HCT116 (cell line): ENCODE measurements at regions not wholly inside any gene's neighbourhood (a gene's known extent, or its start where the extent isn't known, plus 50 kb on each side); places are given as distances from the start of the nearest gene placed in this dataset.

ENCODE experiments used
- ATAC-seq: fragments of 200-7000 bp; cut with Tn5 transposase; 2 replicates; pipeline ENCODE4 v1.9.1; 2020; ENCODE audit warnings: mild to moderate bottlenecking, moderate library complexity
- BruUV-seq: library from RNA; stranded (reverse); fragments of 400-500 nt; replicated peaks from 2 replicates; lab custom pipeline; 2021; lab: Mats Ljungman, UMichigan
- CTCF ChIA-PET: fragments of 300-600 bp; sonication (Branson Sonifier 250); formaldehyde crosslinking; loops from one replicate; lab custom pipeline; 2021; ENCODE audit warnings: antibody characterized with exemption; lab: Charles Lee
- POLR2A ChIA-PET: fragments of 300-600, 350-600 bp; sonication (Branson Sonifier 250); formaldehyde crosslinking; loops from one replicate; lab custom pipeline; 2021; ENCODE audit warnings: antibody characterized with exemption; lab: Charles Lee
- RAD21 ChIA-PET, 2 experiments: fragments of 300-600 bp; sonication (Branson Sonifier 250); formaldehyde crosslinking; loops; one replicate each; lab custom pipeline; 2023; ENCODE audit warnings: low total read pairs in 2 of 2; ENCODE audit not compliant: uncharacterized antibody in 2 of 2, unreplicated experiment in 2 of 2, low non-redundant PET in 1 of 2; lab: Charles Lee
- DNase-seq: peaks from one replicate; pipeline ENCODE4 v3.0.0-alpha.2; 2010; ENCODE audit warnings: low read depth, low spot score
- H2AFZ ChIP-seq: fragments of 200-600 bp; shearing (Covaris generic), sonication (generic); 2 replicates; pipeline ENCODE4 v1.6.1; 2017; ENCODE audit warnings: low read depth, mixed run types, mixed read lengths, antibody characterized with exemption, low read length; ENCODE audit not compliant: poor library complexity, severe bottlenecking
- H3K27ac ChIP-seq: 2 replicates; pipeline ENCODE4 v1.5.1; 2012; ENCODE audit warnings: low read depth, low read length
- H3K27me3 ChIP-seq: fragments of 200-600 bp; sonication (generic); 2 replicates; pipeline ENCODE4 v1.6.1; 2016; ENCODE audit warnings: mixed run types, low read length, mixed read lengths; ENCODE audit not compliant: insufficient read depth
- H3K36me3 ChIP-seq, 2 experiments: fragments of 200-500 bp in 1 of 2; fragments of 200-600 bp in 1 of 2; sonication (Bioruptor generic) in 1 of 2; sonication (generic) in 1 of 2; 2 replicates each; pipeline versions ENCODE4 v1.5.1 to v1.6.1; 2014 to 2016; ENCODE audit warnings: low read length in 2 of 2, inconsistent platforms in 1 of 2, mixed read lengths in 1 of 2, mixed run types in 1 of 2; ENCODE audit not compliant: insufficient read depth in 2 of 2, control insufficient read depth in 1 of 2
- H3K4me1 ChIP-seq, 2 experiments: fragments of 200-600 bp in 1 of 2; sonication (generic) in 1 of 2; 2 replicates each; pipeline versions ENCODE4 v1.5.1 to v1.6.1; 2012 to 2017; ENCODE audit warnings: low read length in 2 of 2, inconsistent platforms in 1 of 2, mild to moderate bottlenecking in 1 of 2, mixed read lengths in 1 of 2, mixed run types in 1 of 2, moderate library complexity in 1 of 2; ENCODE audit not compliant: insufficient read depth in 2 of 2, control insufficient read depth in 1 of 2
- H3K4me2 ChIP-seq: fragments of 200-600 bp; sonication (generic); 2 replicates; pipeline ENCODE4 v1.6.1; 2017; ENCODE audit warnings: mixed run types, low read length, mixed read lengths
- H3K4me3 ChIP-seq, 2 experiments: fragments of 200-600 bp in 1 of 2; sonication (generic) in 1 of 2; replicated peaks in 1 of 2; 2 replicates each; pipeline ENCODE4 v1.5.1; 2011 to 2016; ENCODE audit warnings: low read length in 2 of 2, control low read depth in 1 of 2, low read depth in 1 of 2, mild to moderate bottlenecking in 1 of 2, mixed read lengths in 1 of 2, mixed run types in 1 of 2
- H3K79me2 ChIP-seq: fragments of 200-600 bp; sonication (generic); 2 replicates; pipeline ENCODE4 v1.6.1; 2017; ENCODE audit warnings: mild to moderate bottlenecking, mixed run types, low read length, moderate library complexity, mixed read lengths; ENCODE audit not compliant: insufficient read depth
- H3K9ac ChIP-seq: fragments of 200-600 bp; sonication (generic); 2 replicates; pipeline ENCODE4 v1.6.1; 2016; ENCODE audit warnings: low read length, mixed read lengths
- H3K9me2 ChIP-seq: fragments of 200-600 bp; sonication (generic), shearing (Covaris generic); 2 replicates; pipeline ENCODE4 v1.6.1; 2017; ENCODE audit warnings: mixed run types, mild to moderate bottlenecking, moderate library complexity; ENCODE audit not compliant: insufficient read depth
- H3K9me3 ChIP-seq, 2 experiments: fragments of 200-500 bp in 1 of 2; fragments of 200-600 bp in 1 of 2; sonication (Bioruptor generic) in 1 of 2; sonication (generic) in 1 of 2; 2 replicates each; pipeline ENCODE4 v1.6.1; 2014 to 2017; ENCODE audit warnings: low read length in 2 of 2, mixed read lengths in 2 of 2, inconsistent platforms in 1 of 2, low read depth in 1 of 2, mild to moderate bottlenecking in 1 of 2, mixed run types in 1 of 2, moderate library complexity in 1 of 2; ENCODE audit not compliant: control insufficient read depth in 1 of 2, insufficient read depth in 1 of 2
- H4K20me1 ChIP-seq: fragments of 200-600 bp; sonication (generic), shearing (Covaris generic); 2 replicates; pipeline ENCODE4 v1.6.1; 2017; ENCODE audit warnings: mixed run types, mild to moderate bottlenecking, moderate library complexity; ENCODE audit not compliant: insufficient read depth
- ATF3 ChIP-seq: IDR thresholded peaks from 2 replicates; pipeline ENCODE4 v1.6.1; 2012
- CEBPB ChIP-seq: IDR thresholded peaks from 2 replicates; pipeline ENCODE4 v1.6.1; 2012; ENCODE audit warnings: low read depth
- EZH2phosphoT487 ChIP-seq: fragments of 200-600 bp; IDR thresholded peaks from 2 replicates; pipeline ENCODE4 v1.6.1; 2018; ENCODE audit warnings: antibody characterized with exemption, borderline replicate concordance
- FOSL1 ChIP-seq: IDR thresholded peaks from 2 replicates; pipeline ENCODE4 v1.6.1; 2012; ENCODE audit warnings: low read depth
- POLR2AphosphoS5 ChIP-seq: IDR thresholded peaks from 2 replicates; pipeline ENCODE4 v1.6.1; 2011; ENCODE audit warnings: mild to moderate bottlenecking, low read depth, low read length, moderate library complexity
- SP1 ChIP-seq: IDR thresholded peaks from 2 replicates; pipeline ENCODE4 v1.6.1; 2012; ENCODE audit warnings: low read depth
- YY1 ChIP-seq: IDR thresholded peaks from 2 replicates; pipeline ENCODE4 v1.6.1; 2011; ENCODE audit warnings: low read length, low read depth, moderate library complexity, mild to moderate bottlenecking; ENCODE audit not compliant: insufficient replicate concordance; ENCODE audit errors: extremely low read depth
- ZBTB33 ChIP-seq: IDR thresholded peaks from 2 replicates; pipeline ENCODE4 v1.6.1; 2011; ENCODE audit warnings: mild to moderate bottlenecking, low read length, moderate library complexity; ENCODE audit not compliant: insufficient replicate concordance; ENCODE audit errors: extremely low read depth
- ZNF274 ChIP-seq: fragments of 200-500 bp; sonication (Bioruptor generic); IDR thresholded peaks from 2 replicates; pipeline ENCODE4 v1.6.1; 2014; ENCODE audit warnings: mild to moderate bottlenecking, low read depth, low read length, inconsistent platforms
- intact Hi-C: fragments of 100-400 bp; cut with micrococcal nuclease; formaldehyde crosslinking; loops from 2 replicates; pipeline ENCODE4 v1.10.0; 2022
- TF ChIP-seq, protein P1 (sequence below): IDR thresholded peaks from 2 replicates; pipeline ENCODE4 v1.6.1; 2012

DNA sequence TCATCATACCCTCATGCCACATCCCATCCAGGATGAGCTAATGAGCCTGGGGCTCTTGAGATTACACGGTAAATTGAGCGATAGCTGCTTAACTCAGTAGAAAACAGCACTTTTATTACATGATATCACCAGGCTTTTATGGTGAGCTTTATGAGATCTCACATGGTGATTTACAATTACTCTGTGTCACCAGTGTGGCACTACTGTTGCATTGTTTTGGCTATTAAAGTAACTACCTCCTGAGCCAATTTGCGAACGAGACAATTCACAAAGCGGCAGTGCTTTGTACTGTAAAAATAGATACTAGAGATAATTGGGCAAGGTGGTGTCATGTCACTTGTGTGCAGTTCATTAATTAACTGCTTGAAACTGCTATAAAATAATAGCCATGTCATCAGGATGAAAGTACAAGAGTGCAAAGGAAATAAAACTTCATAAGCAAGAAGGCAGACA is 767.7 kb upstream of the ADGRL2 start:
- Histone ChIP-seq H3K4me3 (no peak overlapping the region), H3K4me2 (no peak overlapping the region), H3K27ac (no peak overlapping the region), H3K27me3 (no peaks in the 10 kb centered on the region), H3K9me3 (no peaks in the 10 kb centered on the region), H3K36me3 (no peaks in the 10 kb centered on the region), H3K4me1 (no peaks in the 10 kb centered on the region), H3K9ac (no peak overlapping the region), H2AFZ (no peak overlapping the region), H3K9me2 (no peaks in the 10 kb centered on the region), H3K79me2 (no peaks in the 10 kb centered on the region), H4K20me1 (no peaks in the 10 kb centered on the region)
- DNase-seq (no peak), ATAC-seq (no peak)
- BruUV-seq, result no TSS peak
- CTCF ChIA-PET, result no interaction called here
- POLR2A ChIA-PET, result no interaction called here
- intact Hi-C loops, result no loop called here
- RAD21 ChIA-PET, result no interaction called here
- TF ChIP-seq SP1, result no peak
- no peak for TF ChIP-seq POLR2AphosphoS5
- TF ChIP-seq EZH2phosphoT487, result no peak
- no peak for TF ChIP-seq YY1
- TF ChIP-seq, protein P1, sequence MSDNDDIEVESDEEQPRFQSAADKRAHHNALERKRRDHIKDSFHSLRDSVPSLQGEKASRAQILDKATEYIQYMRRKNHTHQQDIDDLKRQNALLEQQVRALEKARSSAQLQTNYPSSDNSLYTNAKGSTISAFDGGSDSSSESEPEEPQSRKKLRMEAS, result no peak
- TF ChIP-seq ZBTB33, result no peak
- no peak for TF ChIP-seq ZNF274
- TF ChIP-seq ATF3, result no peak
- no peak for TF ChIP-seq FOSL1
- TF ChIP-seq CEBPB, result no peak
